ENCODE measurements at regions not wholly inside any gene's neighbourhood (a gene's known extent, or its start where the extent isn't known, plus 50 kb on each side); places are given as distances from the start of the nearest gene placed in this dataset.
"Not testable (repeated sequence)": the region's sequence is repeated elsewhere in the genome, so short reads cannot be mapped to it uniquely, and the experiment has no call there.

DNA sequence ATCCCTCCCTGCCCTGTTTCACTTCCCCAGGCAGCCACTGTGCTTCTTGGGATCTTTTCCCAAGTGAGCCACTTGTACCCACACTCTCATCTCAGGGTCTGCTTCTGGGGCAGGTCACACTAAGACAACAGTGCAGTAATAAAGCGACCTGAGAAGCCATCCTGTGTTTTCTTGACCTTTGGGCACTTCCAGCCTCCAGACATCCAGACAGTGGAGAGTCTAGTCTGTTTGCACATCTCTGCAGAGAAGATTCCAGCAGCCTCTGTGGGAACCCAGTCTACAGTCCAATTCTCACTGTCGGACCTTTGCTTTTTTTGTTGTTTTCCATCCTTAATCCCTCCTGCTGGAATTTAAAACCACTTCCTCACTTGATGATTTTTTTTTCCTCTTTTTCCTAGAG is 50.3 kb upstream of the ATP6AP2 start:
- peak; percentile 15 for DNase-seq (ENCODE audit: low spot score)

- DNase-seq (ENCODE audit: low spot score) = no peak
Observed at GRCh38 chrX:40527543-40527942, 53.2 kb upstream of the ATP6AP2 start.

DNA sequence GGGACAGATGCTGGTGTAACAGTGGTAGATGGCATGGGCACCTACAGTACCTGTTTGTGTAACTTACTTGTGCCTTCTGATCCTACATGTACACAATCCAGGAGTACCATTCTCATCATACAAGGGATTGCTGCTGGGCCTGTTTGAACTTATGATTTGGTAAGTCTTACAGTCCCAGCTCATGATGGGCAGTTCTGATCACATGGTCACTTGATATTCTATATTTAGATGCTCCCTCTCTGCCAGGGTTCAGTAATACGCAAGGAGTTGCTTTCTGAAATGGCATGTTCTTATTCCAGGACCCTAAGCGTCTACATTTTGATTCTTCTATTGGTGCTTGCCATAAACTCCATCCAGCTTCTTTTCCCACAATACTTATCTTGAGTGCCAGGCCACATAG is 54.4 kb upstream of the ATP6AP2 start:
- DNase-seq (ENCODE audit: low spot score) = no peak

DNA sequence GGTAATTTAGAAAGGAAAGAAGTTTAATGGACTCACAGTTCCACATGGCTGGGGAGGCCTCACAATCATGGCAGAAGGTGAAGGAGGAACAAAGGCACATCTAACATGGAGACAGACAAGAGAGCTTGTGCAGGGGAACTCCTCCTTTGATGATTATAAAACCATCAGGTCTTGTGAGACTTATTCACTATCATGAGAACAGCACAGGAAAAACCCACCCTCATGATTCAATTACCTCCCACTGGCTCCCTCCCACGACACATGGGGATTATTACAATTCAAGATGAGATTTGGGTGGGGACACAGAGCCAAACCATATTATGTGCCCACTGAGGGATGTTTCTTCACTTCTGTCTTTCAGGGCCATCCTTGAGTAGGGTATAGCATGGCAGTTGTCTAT is 54.9 kb upstream of the ATP6AP2 start:
- not testable (repeated sequence) for DNase-seq (ENCODE audit: low spot score)

DNA sequence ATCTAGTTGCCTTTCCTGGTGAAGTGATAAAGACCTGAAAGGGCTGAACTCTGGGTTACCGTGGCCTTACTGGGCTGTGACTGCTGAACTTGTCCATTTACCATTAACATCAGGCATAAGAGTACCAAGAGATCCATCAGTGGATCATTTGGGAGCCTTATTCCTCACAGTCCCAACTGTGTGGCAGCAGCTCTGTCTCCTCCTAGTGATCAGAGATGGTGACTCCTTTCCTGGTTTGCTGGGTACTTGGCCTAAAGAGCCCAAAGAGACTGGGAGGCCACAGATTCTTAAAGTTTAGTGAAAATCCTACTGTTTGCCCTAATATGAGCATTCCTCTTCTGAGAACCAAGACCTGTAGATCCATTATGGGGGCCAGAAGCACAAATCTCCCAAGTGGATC is 56.3 kb upstream of the ATP6AP2 start:
- DNase-seq (ENCODE audit: low spot score) = no peak

GRCh38 chrX:40523852-40524251 is 56.9 kb upstream of the ATP6AP2 start:
- no peak for DNase-seq (ENCODE audit: low spot score)

DNA sequence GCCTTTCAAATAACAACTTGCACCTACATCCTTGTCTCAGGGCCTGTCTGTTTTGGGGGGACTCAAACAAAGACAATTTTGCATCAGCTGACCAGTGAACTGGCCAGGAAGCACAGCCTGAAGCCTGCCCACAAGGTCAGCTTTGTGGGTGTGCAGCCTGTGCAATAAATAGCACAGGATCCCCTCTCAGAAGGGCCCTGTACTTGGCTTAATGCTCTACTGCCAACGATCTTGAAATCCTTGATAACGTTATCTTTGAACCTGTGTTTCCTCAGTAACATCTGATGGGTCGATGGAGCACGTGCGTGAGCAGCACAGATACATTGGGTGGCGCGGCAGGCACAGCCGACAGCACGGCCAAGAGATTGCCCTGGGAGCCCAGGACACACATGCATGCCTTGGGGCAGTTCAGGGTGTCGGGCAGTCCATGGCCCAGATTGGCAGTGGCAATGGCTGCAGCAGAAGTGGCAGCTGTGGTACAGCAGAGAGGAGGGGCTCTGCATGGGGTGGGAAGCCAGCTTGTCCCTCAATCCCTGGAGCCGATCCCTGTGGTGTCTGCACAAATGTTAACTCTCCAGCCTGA is 58.8 kb upstream of the ATP6AP2 start:
- DNase-seq (ENCODE audit: low spot score) = no peak

GRCh38 chrX:40514376-40514775 is 66.4 kb upstream of the ATP6AP2 start:
- no peak for DNase-seq (ENCODE audit: low spot score)

GRCh38 chrX:40513835-40514234 is 66.9 kb upstream of the ATP6AP2 start:
- DNase-seq (ENCODE audit: low spot score) = no peak

DNA sequence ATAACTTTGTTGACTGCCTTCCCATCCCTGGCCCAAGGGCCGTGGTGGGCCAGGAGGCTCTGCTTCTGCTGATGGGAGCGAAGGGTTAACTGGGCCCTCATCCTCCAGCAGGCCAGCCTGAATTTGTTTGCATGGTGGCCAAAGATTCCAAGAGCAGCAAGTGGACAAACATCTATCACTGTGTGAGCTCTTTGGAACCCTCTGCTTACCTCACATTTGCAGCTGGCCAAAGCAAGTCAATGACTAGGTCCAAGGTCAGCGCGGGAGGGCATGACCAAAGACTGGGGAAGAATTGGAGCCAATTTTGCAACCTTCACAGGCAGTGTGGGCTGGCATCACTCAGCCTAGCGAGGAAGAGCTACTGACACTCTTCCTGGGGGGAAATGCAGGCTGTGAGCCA is 67.8 kb upstream of the ATP6AP2 start:
- no peak for DNase-seq (ENCODE audit: low spot score)

DNA sequence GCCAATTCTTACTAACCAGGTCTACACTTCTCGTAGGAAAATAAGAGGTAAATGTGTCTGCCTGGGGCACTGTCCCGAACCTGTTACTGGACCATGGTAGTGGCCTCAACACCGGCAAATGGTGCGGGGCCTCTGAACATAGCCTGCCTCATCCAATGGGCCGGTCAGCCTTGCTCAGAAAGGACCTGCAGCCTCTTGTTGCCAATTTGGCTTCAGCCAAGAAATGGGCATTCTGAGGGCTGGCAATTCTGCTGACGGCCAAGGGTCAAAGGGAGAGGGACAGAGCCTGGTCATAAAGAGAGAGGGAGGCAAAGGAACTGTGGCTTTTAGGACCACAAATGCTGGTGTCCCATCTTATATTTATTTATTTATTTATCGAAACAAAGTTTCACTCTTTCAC is 69.5 kb upstream of the ATP6AP2 start:
- no peak for DNase-seq (ENCODE audit: low spot score)

DNA sequence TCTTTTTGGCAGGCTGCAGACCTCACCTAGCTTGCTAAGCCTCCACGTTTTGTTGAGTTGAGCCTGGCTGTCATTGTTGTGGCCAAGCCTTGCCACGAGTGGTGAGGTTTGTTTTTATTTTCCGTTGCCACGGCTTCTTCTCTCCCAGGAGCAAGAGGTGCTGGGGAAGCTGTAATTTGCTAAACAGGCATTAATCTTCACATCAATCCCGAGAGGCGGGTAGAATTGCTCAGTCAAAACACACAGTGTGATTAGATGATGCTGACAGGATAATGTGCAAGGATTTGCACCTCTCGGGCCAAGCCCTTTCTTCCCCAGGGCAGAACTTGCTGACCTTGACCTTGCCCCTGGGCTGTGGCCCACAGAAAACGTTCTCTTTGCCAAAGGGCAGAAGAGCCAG is 72.2 kb upstream of the ATP6AP2 start:
- no peak for DNase-seq (ENCODE audit: low spot score)

DNA sequence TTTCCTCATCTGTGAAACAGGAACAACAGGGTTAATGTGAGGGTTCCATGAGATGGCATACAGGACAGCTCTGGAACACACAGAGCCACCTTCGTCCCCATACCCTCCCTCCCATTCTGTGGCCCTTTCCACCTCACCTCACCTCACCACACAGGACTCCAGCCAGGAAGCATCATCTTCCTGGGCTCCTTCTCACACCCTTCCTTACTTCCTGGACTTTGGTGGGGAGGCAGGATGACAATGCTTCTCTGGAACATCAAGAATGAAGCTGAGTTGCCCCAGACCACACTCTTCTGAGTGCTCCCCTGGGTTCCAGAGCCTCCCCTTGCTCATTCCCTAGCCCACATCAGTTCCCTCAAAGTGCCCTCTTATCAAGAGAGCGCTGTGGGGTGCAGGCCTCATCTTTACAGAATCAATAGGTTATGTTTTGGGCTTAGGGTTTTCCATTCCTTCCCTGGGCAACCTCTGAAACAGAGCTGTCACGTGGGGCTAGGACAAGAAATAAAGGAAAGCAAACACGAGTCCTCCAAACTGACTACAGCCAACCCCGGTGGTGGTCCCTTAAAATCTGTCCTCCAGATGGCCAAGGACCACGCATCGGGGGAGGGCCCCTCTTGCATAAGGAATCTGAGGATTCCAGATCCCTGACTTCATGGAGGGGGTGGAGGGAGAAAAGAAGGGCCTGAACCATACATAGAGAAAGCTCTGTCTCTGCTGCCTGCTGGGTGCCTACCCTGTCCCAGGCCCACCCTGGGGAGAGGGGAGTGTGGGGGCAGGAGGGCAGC is 74.4 kb upstream of the ATP6AP2 start:
- DNase-seq (ENCODE audit: low spot score) = no peak

DNA sequence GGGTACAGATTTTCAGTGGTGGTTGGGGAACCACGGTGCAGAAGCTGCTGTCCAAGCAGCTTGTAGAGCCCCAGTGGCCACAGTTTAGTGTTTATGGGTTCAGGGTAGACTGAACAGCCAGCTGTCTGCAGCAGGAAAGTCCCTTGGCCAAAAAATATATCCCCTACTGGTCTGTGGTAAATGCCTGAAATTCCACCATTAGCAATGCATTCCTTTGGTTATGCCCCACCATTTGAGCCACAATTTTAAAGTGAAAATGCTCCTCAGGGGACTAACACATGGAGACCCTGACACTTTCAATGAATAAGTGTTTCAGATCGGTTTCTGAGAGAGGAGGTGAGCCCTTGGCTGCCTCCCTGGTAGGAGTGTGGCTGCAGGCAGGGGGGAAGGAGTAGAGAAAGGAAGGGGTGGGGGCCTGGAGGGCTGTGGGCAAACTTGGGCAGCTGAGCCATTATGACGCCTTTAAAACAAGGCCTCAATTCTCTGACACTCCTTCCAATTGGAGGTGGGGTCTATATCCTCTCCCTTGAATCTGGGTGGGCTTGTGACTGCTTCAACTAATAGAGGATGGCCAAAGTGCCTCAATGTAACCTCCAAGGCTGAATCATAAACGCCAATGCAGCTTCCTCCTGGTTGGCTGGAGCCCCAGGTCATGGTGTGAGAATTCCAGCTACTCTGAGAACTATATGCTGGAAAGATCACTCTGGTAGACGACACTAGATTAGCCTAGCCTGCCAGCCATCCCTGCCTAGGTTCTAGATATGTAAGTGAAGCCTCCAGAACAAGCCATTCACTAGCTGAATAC is 75.8 kb upstream of the ATP6AP2 start:
- peak; percentile 6 for DNase-seq (ENCODE audit: low spot score)

DNA sequence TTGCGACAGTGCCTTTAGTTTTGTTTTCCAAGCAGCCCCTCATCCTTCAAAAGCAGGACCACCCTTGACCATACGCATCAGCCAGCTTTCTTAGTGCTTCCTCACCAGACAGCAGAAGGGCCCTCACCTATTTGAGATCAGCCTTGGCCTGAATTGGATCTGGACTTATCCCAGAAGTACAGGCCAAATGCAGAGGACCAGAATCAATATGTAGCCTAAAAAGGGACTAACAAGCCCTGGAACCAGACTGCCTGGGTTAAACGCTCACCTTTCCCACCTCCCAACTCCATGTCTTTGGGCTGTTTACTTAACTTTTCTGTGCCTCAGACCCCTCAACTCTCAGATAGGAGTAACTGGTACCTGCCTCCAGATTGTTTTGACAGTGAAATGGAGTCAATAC is 77.7 kb upstream of the ATP6AP2 start:
- DNase-seq (ENCODE audit: low spot score) = no peak

DNA sequence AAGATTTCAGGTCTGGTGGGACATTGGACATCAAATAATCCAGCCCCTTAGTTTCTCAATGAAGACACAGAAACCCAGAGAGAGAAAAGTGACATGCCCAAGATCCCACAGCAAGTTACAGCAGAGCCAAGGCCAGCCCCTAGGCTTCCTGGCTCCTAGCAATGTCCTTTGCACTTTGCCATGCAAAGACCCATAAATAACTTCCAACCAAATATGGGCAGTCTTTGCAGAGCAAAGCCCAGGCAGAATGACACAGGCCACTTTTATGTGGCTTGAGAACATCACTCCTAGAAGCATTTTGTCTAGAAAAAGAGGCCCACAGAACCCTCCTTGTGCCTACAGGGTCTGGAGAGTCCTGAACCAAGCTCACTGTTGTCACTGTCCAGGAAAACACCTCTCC is 78.1 kb upstream of the ATP6AP2 start:
- DNase-seq (ENCODE audit: low spot score) = no peak

- DNase-seq (ENCODE audit: low spot score) = no peak
Observed at GRCh38 chrX:40501164-40501855, 79.5 kb upstream of the ATP6AP2 start.

- peak; percentile 43 for DNase-seq (ENCODE audit: low spot score)
Observed at GRCh38 chrX:40496728-40497127, 84.0 kb upstream of the ATP6AP2 start.

GRCh38 chrX:40495659-40496058 is 85.1 kb upstream of the ATP6AP2 start:
- no peak for DNase-seq (ENCODE audit: low spot score)

DNA sequence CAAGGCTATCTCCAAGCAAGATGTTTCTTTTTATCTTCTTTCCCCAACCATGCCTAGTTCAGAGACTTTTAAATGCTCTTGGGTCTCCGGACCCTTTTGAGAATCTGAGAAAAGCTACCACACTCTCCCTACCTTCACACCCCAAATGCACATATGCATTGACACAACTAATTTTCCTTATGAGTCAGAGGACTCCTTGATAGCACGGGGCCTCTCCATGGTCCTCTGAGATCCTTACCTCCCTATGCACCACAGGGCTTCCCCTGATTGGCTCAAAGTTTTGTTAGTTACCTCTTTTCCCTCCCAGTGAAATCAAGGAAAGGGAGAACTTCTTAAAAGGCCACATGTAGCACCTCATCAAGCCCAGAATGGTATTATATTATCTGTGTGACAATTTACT is 86.8 kb upstream of the ATP6AP2 start:
- no peak for DNase-seq (ENCODE audit: low spot score)

DNA sequence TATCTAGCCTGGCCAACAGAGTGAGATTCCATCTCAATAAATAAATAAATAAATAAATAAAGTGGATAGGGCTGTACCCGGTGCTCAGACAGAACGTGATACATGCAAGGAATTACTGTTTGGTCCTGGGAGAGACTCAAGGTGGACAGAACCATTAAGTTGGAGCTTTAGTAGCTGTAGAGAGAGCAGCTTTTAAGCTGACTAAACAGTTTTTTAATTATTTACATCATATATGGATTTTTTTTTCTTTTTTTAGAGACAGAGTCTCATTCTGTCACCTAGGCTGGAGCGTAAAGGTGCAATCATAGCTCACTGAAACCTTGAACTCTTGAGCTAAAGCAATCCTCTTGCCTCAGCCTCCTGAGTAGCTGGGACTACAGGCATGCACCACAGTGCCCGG is 92.5 kb upstream of the ATP6AP2 start:
- DNase-seq (ENCODE audit: low spot score) = no peak

DNA sequence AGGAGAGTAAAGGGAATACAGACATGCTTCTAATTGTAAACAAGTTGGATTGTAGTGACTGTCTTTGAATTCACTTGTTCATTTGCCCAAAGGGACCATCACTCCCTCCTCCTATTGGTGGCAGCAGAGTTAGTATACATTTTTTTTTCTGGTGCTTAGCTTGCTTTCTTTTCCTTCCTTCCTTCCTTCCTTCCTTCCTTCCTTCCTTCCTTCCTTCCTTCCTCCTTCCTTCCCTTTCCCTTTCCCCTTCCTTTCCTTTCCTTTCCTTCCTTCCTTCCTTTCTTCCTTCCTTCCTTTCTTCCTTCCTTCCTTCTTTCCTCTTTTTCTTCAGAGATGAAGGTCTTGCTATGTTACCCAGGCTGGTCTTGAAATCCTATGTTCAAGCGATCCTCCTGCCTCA is 94.8 kb upstream of the ATP6AP2 start:
- DNase-seq (ENCODE audit: low spot score) = no peak
